Liver (tissue), 3 donors: ENCODE measurements at regions not wholly inside any gene's neighbourhood (a gene's known extent, or its start where the extent isn't known, plus 50 kb on each side); places are given as distances from the start of the nearest gene placed in this dataset.

ENCODE experiments used
- ATF3 ChIP-seq: IDR thresholded peaks from 2 replicates; pipeline ENCODE4 v1.6.1; 2016; ENCODE audit warnings: antibody characterized with exemption
- FOXA1 ChIP-seq: IDR thresholded peaks from 2 replicates; pipeline ENCODE4 v1.6.1; 2016; ENCODE audit warnings: antibody characterized with exemption
- NR2F2 ChIP-seq: IDR thresholded peaks from 2 replicates; pipeline ENCODE4 v1.6.1; 2016; ENCODE audit warnings: antibody characterized with exemption
- TF ChIP-seq, protein P1 (sequence below): fragments of 150-350 bp; IDR thresholded peaks from 2 replicates; pipeline ENCODE4 v1.5.1; 2017; ENCODE audit warnings: improper control_type of control experiment, low read depth, low read length; ENCODE audit not compliant: missing input control
- TF ChIP-seq, protein P2 (sequence below): IDR thresholded peaks from 2 replicates; pipeline ENCODE4 v1.6.1; 2016; ENCODE audit warnings: antibody characterized with exemption, mild to moderate bottlenecking
- TF ChIP-seq, protein P3 (sequence below): IDR thresholded peaks from 2 replicates; pipeline ENCODE4 v1.6.1; 2016; ENCODE audit warnings: antibody characterized with exemption
- TF ChIP-seq, protein P4 (sequence below): IDR thresholded peaks from 2 replicates; pipeline ENCODE4 v1.6.1; 2016; ENCODE audit warnings: antibody characterized with exemption
- donor health status: healthy.
- donor health status: healthy.

- TF ChIP-seq, protein P1, sequence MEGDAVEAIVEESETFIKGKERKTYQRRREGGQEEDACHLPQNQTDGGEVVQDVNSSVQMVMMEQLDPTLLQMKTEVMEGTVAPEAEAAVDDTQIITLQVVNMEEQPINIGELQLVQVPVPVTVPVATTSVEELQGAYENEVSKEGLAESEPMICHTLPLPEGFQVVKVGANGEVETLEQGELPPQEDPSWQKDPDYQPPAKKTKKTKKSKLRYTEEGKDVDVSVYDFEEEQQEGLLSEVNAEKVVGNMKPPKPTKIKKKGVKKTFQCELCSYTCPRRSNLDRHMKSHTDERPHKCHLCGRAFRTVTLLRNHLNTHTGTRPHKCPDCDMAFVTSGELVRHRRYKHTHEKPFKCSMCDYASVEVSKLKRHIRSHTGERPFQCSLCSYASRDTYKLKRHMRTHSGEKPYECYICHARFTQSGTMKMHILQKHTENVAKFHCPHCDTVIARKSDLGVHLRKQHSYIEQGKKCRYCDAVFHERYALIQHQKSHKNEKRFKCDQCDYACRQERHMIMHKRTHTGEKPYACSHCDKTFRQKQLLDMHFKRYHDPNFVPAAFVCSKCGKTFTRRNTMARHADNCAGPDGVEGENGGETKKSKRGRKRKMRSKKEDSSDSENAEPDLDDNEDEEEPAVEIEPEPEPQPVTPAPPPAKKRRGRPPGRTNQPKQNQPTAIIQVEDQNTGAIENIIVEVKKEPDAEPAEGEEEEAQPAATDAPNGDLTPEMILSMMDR, result no peak
- no peak for TF ChIP-seq ATF3
- TF ChIP-seq, protein P2, sequence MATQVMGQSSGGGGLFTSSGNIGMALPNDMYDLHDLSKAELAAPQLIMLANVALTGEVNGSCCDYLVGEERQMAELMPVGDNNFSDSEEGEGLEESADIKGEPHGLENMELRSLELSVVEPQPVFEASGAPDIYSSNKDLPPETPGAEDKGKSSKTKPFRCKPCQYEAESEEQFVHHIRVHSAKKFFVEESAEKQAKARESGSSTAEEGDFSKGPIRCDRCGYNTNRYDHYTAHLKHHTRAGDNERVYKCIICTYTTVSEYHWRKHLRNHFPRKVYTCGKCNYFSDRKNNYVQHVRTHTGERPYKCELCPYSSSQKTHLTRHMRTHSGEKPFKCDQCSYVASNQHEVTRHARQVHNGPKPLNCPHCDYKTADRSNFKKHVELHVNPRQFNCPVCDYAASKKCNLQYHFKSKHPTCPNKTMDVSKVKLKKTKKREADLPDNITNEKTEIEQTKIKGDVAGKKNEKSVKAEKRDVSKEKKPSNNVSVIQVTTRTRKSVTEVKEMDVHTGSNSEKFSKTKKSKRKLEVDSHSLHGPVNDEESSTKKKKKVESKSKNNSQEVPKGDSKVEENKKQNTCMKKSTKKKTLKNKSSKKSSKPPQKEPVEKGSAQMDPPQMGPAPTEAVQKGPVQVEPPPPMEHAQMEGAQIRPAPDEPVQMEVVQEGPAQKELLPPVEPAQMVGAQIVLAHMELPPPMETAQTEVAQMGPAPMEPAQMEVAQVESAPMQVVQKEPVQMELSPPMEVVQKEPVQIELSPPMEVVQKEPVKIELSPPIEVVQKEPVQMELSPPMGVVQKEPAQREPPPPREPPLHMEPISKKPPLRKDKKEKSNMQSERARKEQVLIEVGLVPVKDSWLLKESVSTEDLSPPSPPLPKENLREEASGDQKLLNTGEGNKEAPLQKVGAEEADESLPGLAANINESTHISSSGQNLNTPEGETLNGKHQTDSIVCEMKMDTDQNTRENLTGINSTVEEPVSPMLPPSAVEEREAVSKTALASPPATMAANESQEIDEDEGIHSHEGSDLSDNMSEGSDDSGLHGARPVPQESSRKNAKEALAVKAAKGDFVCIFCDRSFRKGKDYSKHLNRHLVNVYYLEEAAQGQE, result no peak
- TF ChIP-seq, protein P3, sequence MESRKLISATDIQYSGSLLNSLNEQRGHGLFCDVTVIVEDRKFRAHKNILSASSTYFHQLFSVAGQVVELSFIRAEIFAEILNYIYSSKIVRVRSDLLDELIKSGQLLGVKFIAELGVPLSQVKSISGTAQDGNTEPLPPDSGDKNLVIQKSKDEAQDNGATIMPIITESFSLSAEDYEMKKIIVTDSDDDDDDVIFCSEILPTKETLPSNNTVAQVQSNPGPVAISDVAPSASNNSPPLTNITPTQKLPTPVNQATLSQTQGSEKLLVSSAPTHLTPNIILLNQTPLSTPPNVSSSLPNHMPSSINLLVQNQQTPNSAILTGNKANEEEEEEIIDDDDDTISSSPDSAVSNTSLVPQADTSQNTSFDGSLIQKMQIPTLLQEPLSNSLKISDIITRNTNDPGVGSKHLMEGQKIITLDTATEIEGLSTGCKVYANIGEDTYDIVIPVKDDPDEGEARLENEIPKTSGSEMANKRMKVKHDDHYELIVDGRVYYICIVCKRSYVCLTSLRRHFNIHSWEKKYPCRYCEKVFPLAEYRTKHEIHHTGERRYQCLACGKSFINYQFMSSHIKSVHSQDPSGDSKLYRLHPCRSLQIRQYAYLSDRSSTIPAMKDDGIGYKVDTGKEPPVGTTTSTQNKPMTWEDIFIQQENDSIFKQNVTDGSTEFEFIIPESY, result no peak
- TF ChIP-seq NR2F2, result no peak
- TF ChIP-seq FOXA1, result no peak
- TF ChIP-seq, protein P4, sequence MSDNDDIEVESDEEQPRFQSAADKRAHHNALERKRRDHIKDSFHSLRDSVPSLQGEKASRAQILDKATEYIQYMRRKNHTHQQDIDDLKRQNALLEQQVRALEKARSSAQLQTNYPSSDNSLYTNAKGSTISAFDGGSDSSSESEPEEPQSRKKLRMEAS, result no peak
Measured at GRCh38 chr9:99579964-99580363, 241.7 kb upstream of the NR4A3 start.
